DND-41 (cell line): ENCODE measurements at regions not wholly inside any gene's neighbourhood (a gene's known extent, or its start where the extent isn't known, plus 50 kb on each side); places are given as distances from the start of the nearest gene placed in this dataset.

Source experiments
- ATAC-seq: fragments of 200-7000 bp; cut with Tn5 transposase; 3 replicates; pipeline ENCODE4 v1.9.1; 2021; ENCODE audit warnings: low read depth; ENCODE audit not compliant: insufficient read depth
- DNase-seq: peaks from one replicate; pipeline ENCODE4 v3.0.0-alpha.2; 2020
- H2AFZ ChIP-seq: 2 replicates; pipeline ENCODE4 v1.6.0; 2012; ENCODE audit warnings: low read depth, low read length
- H3K27ac ChIP-seq: 2 replicates; pipeline ENCODE4 v1.5.1; 2012; ENCODE audit warnings: low read length, inconsistent platforms
- H3K27me3 ChIP-seq: fragments of 200-600 bp; sonication (generic); 2 replicates; pipeline ENCODE4 v1.6.0; 2012; ENCODE audit warnings: low read length, mild to moderate bottlenecking, inconsistent platforms; ENCODE audit not compliant: insufficient read depth, poor library complexity
- H3K36me3 ChIP-seq: 2 replicates; pipeline ENCODE4 v1.5.1; 2012; ENCODE audit warnings: low read length, inconsistent platforms; ENCODE audit not compliant: insufficient read depth
- H3K4me1 ChIP-seq: 2 replicates; pipeline ENCODE4 v1.5.1; 2012; ENCODE audit warnings: mild to moderate bottlenecking, low read length; ENCODE audit not compliant: insufficient read depth
- H3K4me2 ChIP-seq: 2 replicates; pipeline ENCODE4 v1.6.0; 2012; ENCODE audit warnings: mild to moderate bottlenecking, moderate library complexity, low read length, inconsistent platforms; ENCODE audit not compliant: insufficient read depth
- H3K4me3 ChIP-seq, 2 experiments: fragments of 200-600 bp in 1 of 2; shearing (Covaris generic) in 1 of 2; 2 replicates each; pipeline ENCODE4 v1.5.1; 2012 to 2016; ENCODE audit warnings: inconsistent platforms in 2 of 2, low read length in 2 of 2, mild to moderate bottlenecking in 2 of 2, low read depth in 1 of 2, moderate library complexity in 1 of 2
- H3K79me2 ChIP-seq: 2 replicates; pipeline ENCODE4 v1.6.0; 2012; ENCODE audit warnings: low read length, inconsistent platforms; ENCODE audit not compliant: insufficient read depth
- H3K9ac ChIP-seq: 2 replicates; pipeline ENCODE4 v1.6.0; 2012; ENCODE audit warnings: low read depth, mild to moderate bottlenecking, inconsistent platforms, low read length, moderate library complexity
- H3K9me3 ChIP-seq: 2 replicates; pipeline ENCODE4 v1.5.1; 2012; ENCODE audit warnings: low read length, moderate library complexity, mild to moderate bottlenecking, inconsistent platforms; ENCODE audit not compliant: insufficient read depth, severe bottlenecking
- H4K20me1 ChIP-seq: 2 replicates; pipeline ENCODE4 v1.6.0; 2012; ENCODE audit warnings: low read length; ENCODE audit not compliant: insufficient read depth
- EZH2 ChIP-seq: IDR thresholded peaks from 3 replicates; pipeline ENCODE4 v1.6.1; 2012; ENCODE audit warnings: borderline replicate concordance, low read depth, mild to moderate bottlenecking, moderate library complexity, low read length, inconsistent platforms; ENCODE audit not compliant: severe bottlenecking
- TF ChIP-seq, protein P1 (sequence below): IDR thresholded peaks from 2 replicates; pipeline ENCODE4 v1.5.1; 2012; ENCODE audit warnings: borderline replicate concordance, low read length, moderate library complexity, mild to moderate bottlenecking; ENCODE audit not compliant: poor library complexity, severe bottlenecking; ENCODE audit errors: extremely low read depth

GRCh38 chr10:3415038-3415736 is 242.6 kb upstream of the PITRM1 start:
- no peak for ATAC-seq

DNA sequence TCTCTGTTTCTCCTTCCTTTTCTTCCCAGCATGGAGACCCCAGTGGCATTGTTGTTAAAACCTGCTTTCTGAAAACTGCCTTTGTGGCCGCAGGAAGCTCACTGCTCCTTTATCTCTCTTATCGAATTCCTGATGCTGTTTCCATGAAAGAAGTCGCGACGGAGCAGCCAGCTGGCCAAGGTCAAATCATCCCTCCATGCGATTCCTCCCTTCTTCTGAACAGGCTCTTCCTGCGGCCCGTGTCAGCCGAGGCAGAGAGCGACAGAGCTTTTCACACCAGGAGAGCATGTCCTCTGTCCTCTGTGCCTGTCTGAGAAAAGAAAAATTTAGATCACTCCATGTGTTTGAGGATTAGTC is 242.1 kb upstream of the PITRM1 start:
- H3K4me2 ChIP-seq = no peak overlapping the region
- H3K4me3 ChIP-seq = no peak overlapping the region
- H4K20me1 ChIP-seq = no peaks in the 10 kb centered on the region
- no peak overlapping the region for H3K27ac ChIP-seq
- DNase-seq = no peak
- peaks cover under 1% of the 10 kb centered on the region for H3K4me1 ChIP-seq
- TF ChIP-seq, protein P1, sequence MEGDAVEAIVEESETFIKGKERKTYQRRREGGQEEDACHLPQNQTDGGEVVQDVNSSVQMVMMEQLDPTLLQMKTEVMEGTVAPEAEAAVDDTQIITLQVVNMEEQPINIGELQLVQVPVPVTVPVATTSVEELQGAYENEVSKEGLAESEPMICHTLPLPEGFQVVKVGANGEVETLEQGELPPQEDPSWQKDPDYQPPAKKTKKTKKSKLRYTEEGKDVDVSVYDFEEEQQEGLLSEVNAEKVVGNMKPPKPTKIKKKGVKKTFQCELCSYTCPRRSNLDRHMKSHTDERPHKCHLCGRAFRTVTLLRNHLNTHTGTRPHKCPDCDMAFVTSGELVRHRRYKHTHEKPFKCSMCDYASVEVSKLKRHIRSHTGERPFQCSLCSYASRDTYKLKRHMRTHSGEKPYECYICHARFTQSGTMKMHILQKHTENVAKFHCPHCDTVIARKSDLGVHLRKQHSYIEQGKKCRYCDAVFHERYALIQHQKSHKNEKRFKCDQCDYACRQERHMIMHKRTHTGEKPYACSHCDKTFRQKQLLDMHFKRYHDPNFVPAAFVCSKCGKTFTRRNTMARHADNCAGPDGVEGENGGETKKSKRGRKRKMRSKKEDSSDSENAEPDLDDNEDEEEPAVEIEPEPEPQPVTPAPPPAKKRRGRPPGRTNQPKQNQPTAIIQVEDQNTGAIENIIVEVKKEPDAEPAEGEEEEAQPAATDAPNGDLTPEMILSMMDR = no peak
- no peak for TF ChIP-seq EZH2
- H3K9ac ChIP-seq = no peak overlapping the region
- no peaks in the 10 kb centered on the region for H3K79me2 ChIP-seq
- peaks cover 9% of the 10 kb centered on the region for H3K9me3 ChIP-seq
- H3K36me3 ChIP-seq = no peaks in the 10 kb centered on the region
- H2AFZ ChIP-seq = no peak overlapping the region
- no peaks in the 10 kb centered on the region for H3K27me3 ChIP-seq
- ATAC-seq = no peak

More at GRCh38 chr10:3415038-3415736, 242.6 kb upstream of the PITRM1 start:
- no peaks in the 10 kb centered on the region for H3K27me3 ChIP-seq
- peaks cover 9% of the 10 kb centered on the region for H3K9me3 ChIP-seq
- peaks cover 6% of the 10 kb centered on the region for H3K4me1 ChIP-seq
- no peak overlapping the region for H3K4me3 ChIP-seq
- no peak for DNase-seq
- H2AFZ ChIP-seq = no peak overlapping the region
- no peaks in the 10 kb centered on the region for H3K36me3 ChIP-seq
- H3K9ac ChIP-seq = no peak overlapping the region
- no peaks in the 10 kb centered on the region for H3K79me2 ChIP-seq
- no peak overlapping the region for H3K4me2 ChIP-seq
- no peak overlapping the region for H3K27ac ChIP-seq
- TF ChIP-seq, protein P1 = no peak
- TF ChIP-seq EZH2 = no peak
- no peaks in the 10 kb centered on the region for H4K20me1 ChIP-seq

GRCh38 chr10:3413937-3414666 is 241.5 kb upstream of the PITRM1 start:
- no peak for TF ChIP-seq EZH2
- TF ChIP-seq, protein P1 = no peak
- Histone ChIP-seq H3K4me3 (no peak overlapping the region), H4K20me1 (no peaks in the 10 kb centered on the region), H2AFZ (no peak overlapping the region), H3K4me1 (no peaks in the 10 kb centered on the region), H3K27me3 (no peaks in the 10 kb centered on the region), H3K79me2 (no peaks in the 10 kb centered on the region), H3K4me2 (no peak overlapping the region), H3K9me3 (peaks cover 9% of the 10 kb centered on the region), H3K36me3 (no peaks in the 10 kb centered on the region), H3K9ac (no peak overlapping the region), H3K27ac (no peak overlapping the region)
- ATAC-seq (no peak), DNase-seq (no peak)
